ENCODE measurements at regions not wholly inside any gene's neighbourhood (a gene's known extent, or its start where the extent isn't known, plus 50 kb on each side); places are given as distances from the start of the nearest gene placed in this dataset.

- H3K4me1 Mint-ChIP-seq (ENCODE audit: unreplicated experiment) = peaks cover 13% of the 10 kb centered on the region
- no peak for TF ChIP-seq CTCF (IDR thresholded peaks at IDR 0.05; ENCODE audit: unreplicated experiment)
- DNase-seq (ENCODE audit: low spot score) = no peak
- H3K4me3 Mint-ChIP-seq (ENCODE audit: unreplicated experiment) = no peak overlapping the region
- H3K36me3 Mint-ChIP-seq (ENCODE audit: low read depth, unreplicated experiment) = no peaks in the 10 kb centered on the region
- no peaks in the 10 kb centered on the region for H3K9me3 Mint-ChIP-seq (ENCODE audit: unreplicated experiment)
- H3K27me3 Mint-ChIP-seq (ENCODE audit: unreplicated experiment) = no peaks in the 10 kb centered on the region
- H3K27ac Mint-ChIP-seq (ENCODE audit: unreplicated experiment) = no peak overlapping the region
Observed at GRCh38 chr14:53534841-53535240, 381.7 kb upstream of the DDHD1 start.

GRCh38 chr14:53533384-53533970 lies 380.4 kb upstream of the DDHD1 start:
- H3K27ac Mint-ChIP-seq (ENCODE audit: unreplicated experiment) = no peak overlapping the region
- no peaks in the 10 kb centered on the region for H3K9me3 Mint-ChIP-seq (ENCODE audit: unreplicated experiment)
- DNase-seq (ENCODE audit: low spot score) = no peak
- no peaks in the 10 kb centered on the region for H3K36me3 Mint-ChIP-seq (ENCODE audit: low read depth, unreplicated experiment)
- no peaks in the 10 kb centered on the region for H3K27me3 Mint-ChIP-seq (ENCODE audit: unreplicated experiment)
- H3K4me3 Mint-ChIP-seq (ENCODE audit: unreplicated experiment) = no peak overlapping the region
- TF ChIP-seq CTCF (IDR thresholded peaks at IDR 0.05; ENCODE audit: unreplicated experiment) = no peak
- H3K4me1 Mint-ChIP-seq (ENCODE audit: unreplicated experiment) = peaks cover 8% of the 10 kb centered on the region

GRCh38 chr14:53532853-53533252 lies 379.7 kb upstream of the DDHD1 start:
- no peak for DNase-seq (ENCODE audit: low spot score)
- Mint-ChIP-seq H3K36me3 (ENCODE audit: low read depth, unreplicated experiment) (no peaks in the 10 kb centered on the region), H3K4me1 (ENCODE audit: unreplicated experiment) (peaks cover 8% of the 10 kb centered on the region), H3K9me3 (ENCODE audit: unreplicated experiment) (no peaks in the 10 kb centered on the region), H3K27me3 (ENCODE audit: unreplicated experiment) (no peaks in the 10 kb centered on the region), H3K27ac (ENCODE audit: unreplicated experiment) (no peak overlapping the region), H3K4me3 (ENCODE audit: unreplicated experiment) (no peak overlapping the region)
- no peak for TF ChIP-seq CTCF (IDR thresholded peaks at IDR 0.05; ENCODE audit: unreplicated experiment)

GRCh38 chr14:53531730-53532129 lies 378.6 kb upstream of the DDHD1 start:
- Mint-ChIP-seq H3K9me3 (ENCODE audit: unreplicated experiment) (no peaks in the 10 kb centered on the region), H3K36me3 (ENCODE audit: low read depth, unreplicated experiment) (no peaks in the 10 kb centered on the region), H3K27me3 (ENCODE audit: unreplicated experiment) (no peaks in the 10 kb centered on the region), H3K27ac (ENCODE audit: unreplicated experiment) (no peak overlapping the region), H3K4me3 (ENCODE audit: unreplicated experiment) (no peak overlapping the region), H3K4me1 (ENCODE audit: unreplicated experiment) (peaks cover 14% of the 10 kb centered on the region)
- no peak for TF ChIP-seq CTCF (IDR thresholded peaks at IDR 0.05; ENCODE audit: unreplicated experiment)
- no peak for DNase-seq (ENCODE audit: low spot score)

- H3K9me3 Mint-ChIP-seq (ENCODE audit: unreplicated experiment) = no peaks in the 10 kb centered on the region
- H3K27me3 Mint-ChIP-seq (ENCODE audit: unreplicated experiment) = no peaks in the 10 kb centered on the region
- no peak overlapping the region for H3K4me3 Mint-ChIP-seq (ENCODE audit: unreplicated experiment)
- H3K27ac Mint-ChIP-seq (ENCODE audit: unreplicated experiment) = no peak overlapping the region
- DNase-seq (ENCODE audit: low spot score) = no peak
- no peak for TF ChIP-seq CTCF (IDR thresholded peaks at IDR 0.05; ENCODE audit: unreplicated experiment)
- H3K4me1 Mint-ChIP-seq (ENCODE audit: unreplicated experiment) = peaks cover 20% of the 10 kb centered on the region
- no peaks in the 10 kb centered on the region for H3K36me3 Mint-ChIP-seq (ENCODE audit: low read depth, unreplicated experiment)
Observed at GRCh38 chr14:53531156-53531555, 378.0 kb upstream of the DDHD1 start.

Data from endothelial cell (in vitro differentiated cells).